GM23248 (cell line): ENCODE measurements at regions not wholly inside any gene's neighbourhood (a gene's known extent, or its start where the extent isn't known, plus 50 kb on each side); places are given as distances from the start of the nearest gene placed in this dataset.

ENCODE experiments used
- EZH2 ChIP-seq: fragments of 200-600 bp; sonication (generic); IDR thresholded peaks from 2 replicates; pipeline ENCODE4 v1.6.1; 2018; ENCODE audit warnings: antibody characterized with exemption, mild to moderate bottlenecking; ENCODE audit not compliant: insufficient read depth, poor library complexity, severe bottlenecking
- EZH2phosphoT487 ChIP-seq: fragments of 200-600 bp; sonication (generic); IDR thresholded peaks from 2 replicates; pipeline ENCODE4 v1.6.1; 2018; ENCODE audit warnings: antibody characterized with exemption, moderate library complexity, mild to moderate bottlenecking, low read depth; ENCODE audit not compliant: insufficient read depth

GRCh38 chr3:23750573-23751210 is 55.1 kb upstream of the UBE2E1 start:
- TF ChIP-seq EZH2 (no peak), EZH2phosphoT487 (no peak)
